ENCODE measurements at regions not wholly inside any gene's neighbourhood (a gene's known extent, or its start where the extent isn't known, plus 50 kb on each side); places are given as distances from the start of the nearest gene placed in this dataset.
A peak's percentile ranks its signal among the peaks of the same experiment; 100 is the strongest.

DNA sequence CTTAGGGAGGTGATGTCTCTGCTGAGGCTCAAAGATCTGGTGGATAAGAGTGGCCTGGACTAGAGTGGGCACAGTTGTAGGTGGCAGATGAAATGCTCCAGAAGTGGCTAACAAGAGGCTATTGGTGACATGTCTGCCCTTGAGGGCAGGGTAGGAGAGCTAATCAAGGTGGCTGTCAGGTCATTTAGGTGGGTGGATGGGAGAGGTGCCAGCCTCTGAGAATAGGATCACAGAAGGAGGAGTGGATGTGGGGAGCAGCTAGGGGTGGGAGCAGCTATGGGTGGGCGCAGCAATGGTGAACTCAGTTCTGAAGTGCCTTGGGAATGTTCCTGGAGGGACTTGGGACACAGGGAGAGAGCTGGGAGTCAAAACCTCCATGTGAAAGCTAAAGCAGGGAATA, 142.0 kb upstream of the GRIK3 start:
- Histone ChIP-seq H3K27me3 (ENCODE audit: insufficient read depth, poor library complexity, severe bottlenecking) (peaks cover 2% of the 10 kb centered on the region), H3K27ac (replicated peaks) (no peak overlapping the region), H3K4me3 (replicated peaks; ENCODE audit: insufficient read depth, low read length) (no peak overlapping the region)
- no peak for DNase-seq (ENCODE audit: low read depth in 1 of 2, low spot score in 1 of 2)
- TF ChIP-seq, protein P1, sequence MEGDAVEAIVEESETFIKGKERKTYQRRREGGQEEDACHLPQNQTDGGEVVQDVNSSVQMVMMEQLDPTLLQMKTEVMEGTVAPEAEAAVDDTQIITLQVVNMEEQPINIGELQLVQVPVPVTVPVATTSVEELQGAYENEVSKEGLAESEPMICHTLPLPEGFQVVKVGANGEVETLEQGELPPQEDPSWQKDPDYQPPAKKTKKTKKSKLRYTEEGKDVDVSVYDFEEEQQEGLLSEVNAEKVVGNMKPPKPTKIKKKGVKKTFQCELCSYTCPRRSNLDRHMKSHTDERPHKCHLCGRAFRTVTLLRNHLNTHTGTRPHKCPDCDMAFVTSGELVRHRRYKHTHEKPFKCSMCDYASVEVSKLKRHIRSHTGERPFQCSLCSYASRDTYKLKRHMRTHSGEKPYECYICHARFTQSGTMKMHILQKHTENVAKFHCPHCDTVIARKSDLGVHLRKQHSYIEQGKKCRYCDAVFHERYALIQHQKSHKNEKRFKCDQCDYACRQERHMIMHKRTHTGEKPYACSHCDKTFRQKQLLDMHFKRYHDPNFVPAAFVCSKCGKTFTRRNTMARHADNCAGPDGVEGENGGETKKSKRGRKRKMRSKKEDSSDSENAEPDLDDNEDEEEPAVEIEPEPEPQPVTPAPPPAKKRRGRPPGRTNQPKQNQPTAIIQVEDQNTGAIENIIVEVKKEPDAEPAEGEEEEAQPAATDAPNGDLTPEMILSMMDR (IDR thresholded peaks at IDR 0.05; ENCODE audit: insufficient read depth, low read length) = no peak
- TF ChIP-seq SPI1 (IDR thresholded peaks at IDR 0.05; ENCODE audit: borderline replicate concordance, low read depth) (no peak), GABPA (IDR thresholded peaks at IDR 0.05; ENCODE audit: low read depth) (no peak), POLR2AphosphoS5 (IDR thresholded peaks at IDR 0.05; ENCODE audit: low read depth) (no peak)
- TF ChIP-seq, protein P2, sequence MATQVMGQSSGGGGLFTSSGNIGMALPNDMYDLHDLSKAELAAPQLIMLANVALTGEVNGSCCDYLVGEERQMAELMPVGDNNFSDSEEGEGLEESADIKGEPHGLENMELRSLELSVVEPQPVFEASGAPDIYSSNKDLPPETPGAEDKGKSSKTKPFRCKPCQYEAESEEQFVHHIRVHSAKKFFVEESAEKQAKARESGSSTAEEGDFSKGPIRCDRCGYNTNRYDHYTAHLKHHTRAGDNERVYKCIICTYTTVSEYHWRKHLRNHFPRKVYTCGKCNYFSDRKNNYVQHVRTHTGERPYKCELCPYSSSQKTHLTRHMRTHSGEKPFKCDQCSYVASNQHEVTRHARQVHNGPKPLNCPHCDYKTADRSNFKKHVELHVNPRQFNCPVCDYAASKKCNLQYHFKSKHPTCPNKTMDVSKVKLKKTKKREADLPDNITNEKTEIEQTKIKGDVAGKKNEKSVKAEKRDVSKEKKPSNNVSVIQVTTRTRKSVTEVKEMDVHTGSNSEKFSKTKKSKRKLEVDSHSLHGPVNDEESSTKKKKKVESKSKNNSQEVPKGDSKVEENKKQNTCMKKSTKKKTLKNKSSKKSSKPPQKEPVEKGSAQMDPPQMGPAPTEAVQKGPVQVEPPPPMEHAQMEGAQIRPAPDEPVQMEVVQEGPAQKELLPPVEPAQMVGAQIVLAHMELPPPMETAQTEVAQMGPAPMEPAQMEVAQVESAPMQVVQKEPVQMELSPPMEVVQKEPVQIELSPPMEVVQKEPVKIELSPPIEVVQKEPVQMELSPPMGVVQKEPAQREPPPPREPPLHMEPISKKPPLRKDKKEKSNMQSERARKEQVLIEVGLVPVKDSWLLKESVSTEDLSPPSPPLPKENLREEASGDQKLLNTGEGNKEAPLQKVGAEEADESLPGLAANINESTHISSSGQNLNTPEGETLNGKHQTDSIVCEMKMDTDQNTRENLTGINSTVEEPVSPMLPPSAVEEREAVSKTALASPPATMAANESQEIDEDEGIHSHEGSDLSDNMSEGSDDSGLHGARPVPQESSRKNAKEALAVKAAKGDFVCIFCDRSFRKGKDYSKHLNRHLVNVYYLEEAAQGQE (IDR thresholded peaks at IDR 0.05; ENCODE audit: insufficient replicate concordance, low read depth) = no peak

DNA sequence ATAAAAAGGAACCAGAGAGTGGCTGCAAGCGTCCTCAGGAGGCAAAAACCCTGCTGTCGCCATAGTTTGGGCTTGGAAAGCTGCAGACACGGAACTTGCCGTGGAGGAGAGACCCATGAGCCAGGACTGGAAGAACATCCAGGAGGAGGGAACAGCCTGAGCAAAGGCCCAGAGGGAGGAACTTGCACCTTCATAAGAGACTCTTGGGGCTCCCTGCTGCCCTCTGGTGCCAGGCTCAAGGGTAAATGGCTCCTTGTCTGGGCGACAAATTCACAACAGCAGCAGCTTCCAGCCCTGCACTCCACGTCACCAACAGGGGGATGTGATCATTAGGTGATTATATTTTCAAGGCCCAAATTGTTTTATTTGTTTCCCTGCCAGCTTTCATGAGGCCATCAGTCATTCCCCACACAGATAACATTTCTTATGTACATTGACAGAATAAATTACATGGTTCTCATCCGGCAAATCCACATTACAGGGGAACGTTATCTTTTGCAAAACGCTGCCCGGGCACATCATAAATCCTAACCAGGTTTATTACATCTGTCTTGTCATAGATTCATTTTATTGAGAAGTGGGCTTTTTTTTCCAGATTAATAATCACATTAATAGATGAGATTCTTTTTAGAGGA, 143.0 kb upstream of the GRIK3 start:
- H3K27me3 ChIP-seq (ENCODE audit: insufficient read depth, poor library complexity, severe bottlenecking) = peaks cover 2% of the 10 kb centered on the region
- TF ChIP-seq GABPA (IDR thresholded peaks at IDR 0.05; ENCODE audit: low read depth) = no peak
- TF ChIP-seq, protein P1 (IDR thresholded peaks at IDR 0.05; ENCODE audit: insufficient read depth, low read length) = peak; percentile 43
- DNase-seq (ENCODE audit: low read depth in 1 of 2, low spot score in 1 of 2) = peak; percentile 18 to 42
- H3K4me3 ChIP-seq (replicated peaks; ENCODE audit: insufficient read depth, low read length) = no peak overlapping the region
- H3K27ac ChIP-seq (replicated peaks) = no peak overlapping the region

DNA sequence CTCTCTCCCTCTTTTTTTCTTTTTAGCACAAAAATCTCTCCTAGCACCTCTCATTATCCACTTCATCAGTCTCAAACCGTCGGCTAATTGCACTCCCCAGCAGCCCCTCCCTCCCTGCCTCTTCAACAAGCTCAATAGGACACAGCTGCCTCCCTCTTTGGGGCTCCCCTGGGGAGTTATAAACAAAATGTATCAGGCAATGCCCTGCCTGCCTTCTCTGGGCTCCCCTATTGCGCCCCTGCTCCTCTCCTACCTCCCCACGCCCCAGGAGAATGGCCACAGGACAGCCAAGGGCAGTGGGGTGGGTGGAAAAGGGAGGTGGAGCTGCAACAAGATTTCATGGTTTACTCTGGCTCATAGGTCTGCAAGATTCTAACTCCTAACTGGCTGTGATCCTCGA, 147.1 kb upstream of the GRIK3 start:
- H3K27ac ChIP-seq (replicated peaks) = no peak overlapping the region
- peaks cover 2% of the 10 kb centered on the region for H3K27me3 ChIP-seq (ENCODE audit: insufficient read depth, poor library complexity, severe bottlenecking)
- no peak for DNase-seq (ENCODE audit: low read depth in 1 of 2, low spot score in 1 of 2)
- TF ChIP-seq, protein P1 (IDR thresholded peaks at IDR 0.05; ENCODE audit: insufficient read depth, low read length) = no peak
- TF ChIP-seq GABPA (IDR thresholded peaks at IDR 0.05; ENCODE audit: low read depth) = no peak
- no peak for TF ChIP-seq POLR2AphosphoS5 (IDR thresholded peaks at IDR 0.05; ENCODE audit: low read depth)
- no peak for TF ChIP-seq SPI1 (IDR thresholded peaks at IDR 0.05; ENCODE audit: borderline replicate concordance, low read depth)
- TF ChIP-seq, protein P2 (IDR thresholded peaks at IDR 0.05; ENCODE audit: insufficient replicate concordance, low read depth) = no peak
- H3K4me3 ChIP-seq (replicated peaks; ENCODE audit: insufficient read depth, low read length) = no peak overlapping the region

DNA sequence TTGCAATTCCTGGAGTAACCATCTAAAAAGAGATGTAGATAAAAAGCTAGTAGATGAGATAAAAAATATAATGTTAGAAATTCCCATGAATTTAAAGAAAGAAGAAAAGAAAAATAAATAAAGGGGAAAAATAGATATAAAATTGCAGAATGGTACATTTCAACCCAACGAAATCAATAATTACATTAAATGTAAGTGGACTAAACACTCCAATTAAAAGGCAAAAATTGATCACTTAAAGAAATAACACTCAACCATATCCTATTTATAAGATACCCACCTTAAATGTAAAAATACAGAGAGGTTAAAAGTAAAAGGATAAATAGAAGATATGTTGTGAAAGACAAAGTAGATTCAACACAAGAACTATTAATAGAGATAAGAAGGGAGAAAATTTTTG, 150.5 kb upstream of the GRIK3 start:
- no peak overlapping the region for H3K27ac ChIP-seq (replicated peaks)
- DNase-seq (ENCODE audit: low read depth in 1 of 2, low spot score in 1 of 2) = no peak
- H3K27me3 ChIP-seq (ENCODE audit: insufficient read depth, poor library complexity, severe bottlenecking) = peaks cover 2% of the 10 kb centered on the region
- no peak overlapping the region for H3K4me3 ChIP-seq (replicated peaks; ENCODE audit: insufficient read depth, low read length)
- TF ChIP-seq, protein P1 (IDR thresholded peaks at IDR 0.05; ENCODE audit: insufficient read depth, low read length) = no peak
- no peak for TF ChIP-seq POLR2AphosphoS5 (IDR thresholded peaks at IDR 0.05; ENCODE audit: low read depth)
- TF ChIP-seq SPI1 (IDR thresholded peaks at IDR 0.05; ENCODE audit: borderline replicate concordance, low read depth) = no peak
- no peak for TF ChIP-seq GABPA (IDR thresholded peaks at IDR 0.05; ENCODE audit: low read depth)
- TF ChIP-seq, protein P2 (IDR thresholded peaks at IDR 0.05; ENCODE audit: insufficient replicate concordance, low read depth) = no peak
